ENCODE measurements at regions not wholly inside any gene's neighbourhood (a gene's known extent, or its start where the extent isn't known, plus 50 kb on each side); places are given as distances from the start of the nearest gene placed in this dataset.

DNA sequence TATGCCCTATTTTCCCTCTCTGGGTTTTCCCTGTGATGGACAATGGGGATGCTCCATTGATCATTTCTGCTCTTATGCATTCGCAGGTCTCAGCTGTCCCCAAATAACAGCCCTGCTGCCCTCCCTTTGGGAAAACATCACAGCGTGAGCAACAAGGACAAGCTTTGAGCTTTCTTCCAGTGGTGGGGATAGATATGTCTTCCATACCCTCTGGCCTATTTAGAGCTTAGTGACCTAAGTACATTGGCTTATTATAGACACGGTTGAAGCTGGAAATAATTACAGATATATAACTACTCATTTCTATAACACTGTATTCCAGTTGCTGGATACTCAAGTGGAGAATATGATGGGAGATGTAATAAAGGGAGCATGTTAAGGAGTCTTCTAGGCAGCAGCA, 304.3 kb upstream of the MGAT5 start:
- no peak for ATAC-seq
- TF ChIP-seq OSR1 (CRISPR knock-in tag; IDR thresholded peaks at IDR 0.05), result no peak
- TF ChIP-seq ZC3H10 (CRISPR knock-in tag; IDR thresholded peaks at IDR 0.05), result no peak
- TF ChIP-seq BACH2 (CRISPR knock-in tag; IDR thresholded peaks at IDR 0.05; ENCODE audit: borderline replicate concordance), result no peak
- TF ChIP-seq, protein P1, sequence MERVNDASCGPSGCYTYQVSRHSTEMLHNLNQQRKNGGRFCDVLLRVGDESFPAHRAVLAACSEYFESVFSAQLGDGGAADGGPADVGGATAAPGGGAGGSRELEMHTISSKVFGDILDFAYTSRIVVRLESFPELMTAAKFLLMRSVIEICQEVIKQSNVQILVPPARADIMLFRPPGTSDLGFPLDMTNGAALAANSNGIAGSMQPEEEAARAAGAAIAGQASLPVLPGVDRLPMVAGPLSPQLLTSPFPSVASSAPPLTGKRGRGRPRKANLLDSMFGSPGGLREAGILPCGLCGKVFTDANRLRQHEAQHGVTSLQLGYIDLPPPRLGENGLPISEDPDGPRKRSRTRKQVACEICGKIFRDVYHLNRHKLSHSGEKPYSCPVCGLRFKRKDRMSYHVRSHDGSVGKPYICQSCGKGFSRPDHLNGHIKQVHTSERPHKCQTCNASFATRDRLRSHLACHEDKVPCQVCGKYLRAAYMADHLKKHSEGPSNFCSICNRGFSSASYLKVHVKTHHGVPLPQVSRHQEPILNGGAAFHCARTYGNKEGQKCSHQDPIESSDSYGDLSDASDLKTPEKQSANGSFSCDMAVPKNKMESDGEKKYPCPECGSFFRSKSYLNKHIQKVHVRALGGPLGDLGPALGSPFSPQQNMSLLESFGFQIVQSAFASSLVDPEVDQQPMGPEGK (CRISPR knock-in tag; IDR thresholded peaks at IDR 0.05; ENCODE audit: borderline replicate concordance), result no peak
- TF ChIP-seq GLIS3 (CRISPR knock-in tag; IDR thresholded peaks at IDR 0.05), result no peak
- no peak for TF ChIP-seq ZFP3 (CRISPR knock-in tag; IDR thresholded peaks at IDR 0.05)
- no peak for TF ChIP-seq ISL1 (CRISPR knock-in tag; IDR thresholded peaks at IDR 0.05)

DNA sequence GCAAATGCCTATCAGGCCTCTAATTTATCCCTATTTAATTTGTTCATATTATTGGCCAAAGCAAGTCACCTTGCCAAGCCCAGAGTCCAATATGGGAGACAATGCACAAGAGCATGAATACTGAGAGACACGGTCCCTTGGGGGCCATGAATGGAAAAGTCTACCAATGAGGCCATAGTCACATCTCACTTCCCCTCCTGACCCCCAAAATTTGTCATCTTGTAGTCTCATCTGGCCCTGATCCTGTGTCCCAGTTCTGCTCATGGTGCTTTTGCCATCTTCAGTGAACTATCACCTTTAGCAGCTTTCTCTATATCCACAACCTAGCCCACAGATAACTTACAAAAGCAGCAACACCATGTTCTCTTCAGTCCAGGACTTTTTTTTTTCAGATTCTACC, 302.7 kb upstream of the MGAT5 start:
- ATAC-seq, result no peak
- TF ChIP-seq ARNTL (CRISPR knock-in tag; IDR thresholded peaks at IDR 0.05; ENCODE audit: borderline replicate concordance, low read depth), result no peak
- TF ChIP-seq ZC3H10 (CRISPR knock-in tag; IDR thresholded peaks at IDR 0.05), result no peak
- TF ChIP-seq OSR1 (CRISPR knock-in tag; IDR thresholded peaks at IDR 0.05), result no peak
- TF ChIP-seq, protein P2, sequence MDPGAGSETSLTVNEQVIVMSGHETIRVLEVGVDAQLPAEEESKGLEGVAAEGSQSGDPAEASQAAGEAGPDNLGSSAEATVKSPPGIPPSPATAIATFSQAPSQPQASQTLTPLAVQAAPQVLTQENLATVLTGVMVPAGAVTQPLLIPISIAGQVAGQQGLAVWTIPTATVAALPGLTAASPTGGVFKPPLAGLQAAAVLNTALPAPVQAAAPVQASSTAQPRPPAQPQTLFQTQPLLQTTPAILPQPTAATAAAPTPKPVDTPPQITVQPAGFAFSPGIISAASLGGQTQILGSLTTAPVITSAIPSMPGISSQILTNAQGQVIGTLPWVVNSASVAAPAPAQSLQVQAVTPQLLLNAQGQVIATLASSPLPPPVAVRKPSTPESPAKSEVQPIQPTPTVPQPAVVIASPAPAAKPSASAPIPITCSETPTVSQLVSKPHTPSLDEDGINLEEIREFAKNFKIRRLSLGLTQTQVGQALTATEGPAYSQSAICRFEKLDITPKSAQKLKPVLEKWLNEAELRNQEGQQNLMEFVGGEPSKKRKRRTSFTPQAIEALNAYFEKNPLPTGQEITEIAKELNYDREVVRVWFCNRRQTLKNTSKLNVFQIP (CRISPR knock-in tag; IDR thresholded peaks at IDR 0.05; ENCODE audit: borderline replicate concordance, low read depth), result no peak
- no peak for TF ChIP-seq ISL1 (CRISPR knock-in tag; IDR thresholded peaks at IDR 0.05)
- no peak for TF ChIP-seq TCF4 (CRISPR knock-in tag; IDR thresholded peaks at IDR 0.05; ENCODE audit: borderline replicate concordance)
- TF ChIP-seq, protein P1 (CRISPR knock-in tag; IDR thresholded peaks at IDR 0.05; ENCODE audit: borderline replicate concordance), result no peak
- no peak for TF ChIP-seq ESRRG (CRISPR knock-in tag; IDR thresholded peaks at IDR 0.05)
- TF ChIP-seq SNAI2 (CRISPR knock-in tag; IDR thresholded peaks at IDR 0.05), result no peak
- no peak for TF ChIP-seq ZNF70 (CRISPR knock-in tag; IDR thresholded peaks at IDR 0.05)
- no peak for TF ChIP-seq TOX (CRISPR knock-in tag; IDR thresholded peaks at IDR 0.05; ENCODE audit: borderline replicate concordance)
- TF ChIP-seq, protein P3, sequence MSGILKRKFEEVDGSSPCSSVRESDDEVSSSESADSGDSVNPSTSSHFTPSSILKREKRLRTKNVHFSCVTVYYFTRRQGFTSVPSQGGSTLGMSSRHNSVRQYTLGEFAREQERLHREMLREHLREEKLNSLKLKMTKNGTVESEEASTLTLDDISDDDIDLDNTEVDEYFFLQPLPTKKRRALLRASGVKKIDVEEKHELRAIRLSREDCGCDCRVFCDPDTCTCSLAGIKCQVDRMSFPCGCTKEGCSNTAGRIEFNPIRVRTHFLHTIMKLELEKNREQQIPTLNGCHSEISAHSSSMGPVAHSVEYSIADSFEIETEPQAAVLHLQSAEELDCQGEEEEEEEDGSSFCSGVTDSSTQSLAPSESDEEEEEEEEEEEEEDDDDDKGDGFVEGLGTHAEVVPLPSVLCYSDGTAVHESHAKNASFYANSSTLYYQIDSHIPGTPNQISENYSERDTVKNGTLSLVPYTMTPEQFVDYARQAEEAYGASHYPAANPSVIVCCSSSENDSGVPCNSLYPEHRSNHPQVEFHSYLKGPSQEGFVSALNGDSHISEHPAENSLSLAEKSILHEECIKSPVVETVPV (CRISPR knock-in tag; IDR thresholded peaks at IDR 0.05), result no peak

DNA sequence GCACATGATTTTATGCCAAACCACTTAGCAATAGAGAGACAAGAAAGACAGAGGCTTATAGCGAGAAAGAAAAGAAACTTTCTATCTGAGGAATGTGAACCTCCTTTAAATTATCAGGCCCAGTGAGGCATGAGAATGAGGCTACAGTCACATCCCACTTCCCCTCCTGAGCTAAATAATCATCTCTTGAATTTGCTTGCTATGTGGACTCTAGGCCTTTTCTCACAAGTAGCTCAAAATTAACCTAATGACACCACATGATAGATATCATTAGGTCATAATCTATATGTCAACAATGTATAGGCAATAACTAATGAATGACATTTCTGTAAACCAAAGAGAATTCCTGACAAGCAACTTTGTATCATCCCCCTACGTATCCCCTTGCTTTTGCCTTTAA, 301.5 kb upstream of the MGAT5 start:
- TF ChIP-seq ZNF70 (CRISPR knock-in tag; IDR thresholded peaks at IDR 0.05) (no peak), TCF4 (CRISPR knock-in tag; IDR thresholded peaks at IDR 0.05; ENCODE audit: borderline replicate concordance) (no peak), ARNTL (CRISPR knock-in tag; IDR thresholded peaks at IDR 0.05; ENCODE audit: borderline replicate concordance, low read depth) (no peak), GLIS3 (CRISPR knock-in tag; IDR thresholded peaks at IDR 0.05) (no peak)
- ATAC-seq, result no peak

DNA sequence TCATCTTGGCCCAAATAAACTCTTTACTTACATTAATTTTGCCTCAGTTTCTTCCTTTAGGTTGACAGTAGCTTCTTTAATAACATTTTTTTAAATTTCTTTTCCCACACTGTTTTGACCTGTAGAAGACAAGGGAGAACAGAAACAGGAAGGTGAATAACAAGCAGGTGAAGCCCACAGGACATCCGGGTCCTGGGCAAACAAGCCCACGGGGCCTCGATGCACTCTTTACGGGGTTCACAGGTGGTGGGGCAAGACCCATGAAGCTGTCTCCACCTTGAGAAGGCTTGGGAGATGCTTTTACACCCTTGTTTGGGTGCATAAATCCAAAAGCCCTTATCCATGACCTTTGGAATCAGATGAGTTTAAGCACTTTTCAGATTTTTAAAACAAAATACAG, 301.0 kb upstream of the MGAT5 start:
- TF ChIP-seq ARNTL (CRISPR knock-in tag; IDR thresholded peaks at IDR 0.05; ENCODE audit: borderline replicate concordance, low read depth), result no peak
- no peak for TF ChIP-seq RARB (CRISPR knock-in tag; IDR thresholded peaks at IDR 0.05)
- no peak for TF ChIP-seq OSR1 (CRISPR knock-in tag; IDR thresholded peaks at IDR 0.05)
- no peak for TF ChIP-seq ZNF8 (CRISPR knock-in tag; IDR thresholded peaks at IDR 0.05)
- TF ChIP-seq, protein P4, sequence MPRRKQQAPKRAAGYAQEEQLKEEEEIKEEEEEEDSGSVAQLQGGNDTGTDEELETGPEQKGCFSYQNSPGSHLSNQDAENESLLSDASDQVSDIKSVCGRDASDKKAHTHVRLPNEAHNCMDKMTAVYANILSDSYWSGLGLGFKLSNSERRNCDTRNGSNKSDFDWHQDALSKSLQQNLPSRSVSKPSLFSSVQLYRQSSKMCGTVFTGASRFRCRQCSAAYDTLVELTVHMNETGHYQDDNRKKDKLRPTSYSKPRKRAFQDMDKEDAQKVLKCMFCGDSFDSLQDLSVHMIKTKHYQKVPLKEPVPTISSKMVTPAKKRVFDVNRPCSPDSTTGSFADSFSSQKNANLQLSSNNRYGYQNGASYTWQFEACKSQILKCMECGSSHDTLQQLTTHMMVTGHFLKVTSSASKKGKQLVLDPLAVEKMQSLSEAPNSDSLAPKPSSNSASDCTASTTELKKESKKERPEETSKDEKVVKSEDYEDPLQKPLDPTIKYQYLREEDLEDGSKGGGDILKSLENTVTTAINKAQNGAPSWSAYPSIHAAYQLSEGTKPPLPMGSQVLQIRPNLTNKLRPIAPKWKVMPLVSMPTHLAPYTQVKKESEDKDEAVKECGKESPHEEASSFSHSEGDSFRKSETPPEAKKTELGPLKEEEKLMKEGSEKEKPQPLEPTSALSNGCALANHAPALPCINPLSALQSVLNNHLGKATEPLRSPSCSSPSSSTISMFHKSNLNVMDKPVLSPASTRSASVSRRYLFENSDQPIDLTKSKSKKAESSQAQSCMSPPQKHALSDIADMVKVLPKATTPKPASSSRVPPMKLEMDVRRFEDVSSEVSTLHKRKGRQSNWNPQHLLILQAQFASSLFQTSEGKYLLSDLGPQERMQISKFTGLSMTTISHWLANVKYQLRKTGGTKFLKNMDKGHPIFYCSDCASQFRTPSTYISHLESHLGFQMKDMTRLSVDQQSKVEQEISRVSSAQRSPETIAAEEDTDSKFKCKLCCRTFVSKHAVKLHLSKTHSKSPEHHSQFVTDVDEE (CRISPR knock-in tag; IDR thresholded peaks at IDR 0.05), result no peak
- no peak for TF ChIP-seq TCF4 (CRISPR knock-in tag; IDR thresholded peaks at IDR 0.05; ENCODE audit: borderline replicate concordance)
- no peak for TF ChIP-seq ZFP3 (CRISPR knock-in tag; IDR thresholded peaks at IDR 0.05)
- TF ChIP-seq ZNF565 (CRISPR knock-in tag; conservative IDR thresholded peaks at IDR 0.05; ENCODE audit: low read depth), result no peak
- TF ChIP-seq TOX (CRISPR knock-in tag; IDR thresholded peaks at IDR 0.05; ENCODE audit: borderline replicate concordance), result no peak
- no peak for TF ChIP-seq GLIS3 (CRISPR knock-in tag; IDR thresholded peaks at IDR 0.05)
- TF ChIP-seq BACH2 (CRISPR knock-in tag; IDR thresholded peaks at IDR 0.05; ENCODE audit: borderline replicate concordance), result no peak
- TF ChIP-seq CSDC2 (CRISPR knock-in tag; IDR thresholded peaks at IDR 0.05), result no peak
- no peak for TF ChIP-seq ISL1 (CRISPR knock-in tag; IDR thresholded peaks at IDR 0.05)
- no peak for TF ChIP-seq SNAI2 (CRISPR knock-in tag; IDR thresholded peaks at IDR 0.05)
- TF ChIP-seq, protein P5, sequence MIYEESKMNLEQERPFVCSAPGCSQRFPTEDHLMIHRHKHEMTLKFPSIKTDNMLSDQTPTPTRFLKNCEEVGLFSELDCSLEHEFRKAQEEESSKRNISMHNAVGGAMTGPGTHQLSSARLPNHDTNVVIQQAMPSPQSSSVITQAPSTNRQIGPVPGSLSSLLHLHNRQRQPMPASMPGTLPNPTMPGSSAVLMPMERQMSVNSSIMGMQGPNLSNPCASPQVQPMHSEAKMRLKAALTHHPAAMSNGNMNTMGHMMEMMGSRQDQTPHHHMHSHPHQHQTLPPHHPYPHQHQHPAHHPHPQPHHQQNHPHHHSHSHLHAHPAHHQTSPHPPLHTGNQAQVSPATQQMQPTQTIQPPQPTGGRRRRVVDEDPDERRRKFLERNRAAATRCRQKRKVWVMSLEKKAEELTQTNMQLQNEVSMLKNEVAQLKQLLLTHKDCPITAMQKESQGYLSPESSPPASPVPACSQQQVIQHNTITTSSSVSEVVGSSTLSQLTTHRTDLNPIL (CRISPR knock-in tag; IDR thresholded peaks at IDR 0.05; ENCODE audit: low read depth), result no peak
- TF ChIP-seq, protein P1 (CRISPR knock-in tag; IDR thresholded peaks at IDR 0.05; ENCODE audit: borderline replicate concordance), result no peak
- ATAC-seq, result no peak

Measured in SK-N-SH treated with all-trans-retinoic acid at 6 μM for 48 hours (cell line).